NCI-H2029 (cell line): ENCODE measurements at regions not wholly inside any gene's neighbourhood (a gene's known extent, or its start where the extent isn't known, plus 50 kb on each side); places are given as distances from the start of the nearest gene placed in this dataset.

ENCODE experiments used
- DNase-seq: peaks from one replicate; lab custom pipeline; 2025; lab: John Stamatoyannopoulos, UW

DNA sequence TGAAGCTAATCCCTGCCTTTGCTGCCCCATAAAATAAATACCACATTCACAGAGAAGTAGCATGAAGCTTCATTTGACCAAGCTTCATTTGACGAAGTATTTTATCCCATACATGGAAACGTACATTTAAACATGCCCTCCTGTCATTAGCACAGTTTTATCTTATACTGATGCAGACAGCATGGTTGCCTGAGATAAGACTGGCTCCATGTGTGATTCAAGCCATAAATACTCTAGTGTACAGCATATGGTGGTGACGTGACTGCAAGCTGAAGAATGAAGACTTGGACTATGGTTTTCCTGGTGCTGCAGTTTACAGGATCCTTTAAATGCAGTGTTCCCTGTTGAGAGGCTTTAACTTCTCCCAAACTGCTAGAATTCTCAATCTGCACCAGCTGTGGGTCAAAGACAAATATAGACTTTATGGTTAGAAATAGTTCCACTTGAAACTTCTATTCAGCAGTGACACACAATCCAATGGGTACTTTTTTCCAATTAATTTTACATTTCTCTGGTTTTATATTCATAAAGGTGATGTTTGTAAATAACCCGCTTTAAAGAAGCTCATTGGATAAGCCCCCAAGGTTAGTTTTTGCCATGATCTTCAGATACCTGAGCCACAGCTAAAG is 64.9 kb downstream of the CYB561 start:
- DNase-seq, result no peak

- no peak for DNase-seq
Measured at GRCh38 chr17:63382136-63382535, 64.0 kb downstream of the CYB561 start.
